HG03439 (cell line): ENCODE measurements at regions not wholly inside any gene's neighbourhood (a gene's known extent, or its start where the extent isn't known, plus 50 kb on each side); places are given as distances from the start of the nearest gene placed in this dataset.

Experiments
- ATAC-seq: cut with Tn5 transposase; IDR thresholded peaks from one replicate; pipeline ENCODE4 v1.9.1; 2021; ENCODE audit warnings: mild to moderate bottlenecking, moderate library complexity; ENCODE audit not compliant: unreplicated experiment

DNA sequence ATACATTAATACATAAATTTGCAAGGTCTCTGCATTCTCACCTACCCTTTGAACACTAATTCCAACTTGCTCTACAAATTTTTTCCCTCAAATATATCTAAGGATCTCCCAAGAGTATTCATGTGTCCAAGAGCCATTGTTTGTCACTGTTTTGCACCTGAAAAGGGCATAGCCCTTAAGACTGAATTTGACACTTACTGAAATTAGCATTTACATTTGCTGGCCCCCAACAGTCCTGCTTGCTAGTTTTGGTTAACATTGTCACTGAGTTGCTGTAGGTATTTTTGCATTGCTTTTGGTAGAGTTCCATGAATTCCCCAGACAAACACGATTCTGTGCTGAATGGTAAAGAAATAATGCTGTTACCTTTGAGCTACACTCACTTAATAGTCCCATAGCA is 57.3 kb downstream of the KCNA4 start:
- ATAC-seq, result no peak

DNA sequence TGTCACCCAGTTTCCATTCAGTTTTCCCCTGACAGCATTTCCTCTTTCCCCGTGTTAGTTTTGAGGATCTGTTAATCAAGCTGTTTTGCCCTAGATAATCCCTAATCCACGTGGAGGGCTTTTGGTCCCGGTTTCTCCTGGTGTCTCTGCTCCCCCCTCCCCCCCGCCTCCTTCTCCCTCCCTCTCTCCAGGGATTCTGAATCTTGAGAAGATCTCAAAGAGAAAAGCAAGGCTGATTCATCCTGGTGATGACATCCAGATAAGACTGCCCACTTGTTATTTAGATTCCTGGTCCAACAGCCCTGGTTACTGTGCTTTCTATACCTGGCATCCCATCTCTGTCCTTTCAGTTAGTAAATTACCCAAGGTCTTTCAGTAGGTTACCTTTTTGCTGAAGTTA is 59.4 kb downstream of the KCNA4 start:
- no peak for ATAC-seq

DNA sequence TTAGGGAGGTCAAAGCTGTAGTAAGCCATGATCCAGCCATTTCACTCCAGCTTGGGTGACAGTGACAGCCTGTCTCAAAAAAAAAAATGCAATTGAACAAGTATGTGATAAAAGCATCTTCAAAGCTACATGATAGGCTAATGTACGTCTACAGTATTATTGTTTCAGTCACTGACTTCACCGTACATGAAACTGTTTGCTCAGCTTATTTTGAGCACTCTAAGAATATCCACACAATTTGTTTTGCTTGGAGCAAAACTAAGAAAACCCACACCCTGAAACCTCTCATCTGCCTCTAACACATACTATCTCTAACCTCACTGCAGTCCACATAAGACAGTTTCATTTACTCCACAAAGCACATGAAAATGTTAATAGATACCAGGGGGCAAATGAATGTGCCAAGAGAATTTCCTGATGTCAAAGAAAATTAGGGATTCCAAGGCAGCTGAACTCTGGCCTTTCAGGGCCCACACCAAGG is 60.7 kb downstream of the KCNA4 start:
- ATAC-seq, result no peak

DNA sequence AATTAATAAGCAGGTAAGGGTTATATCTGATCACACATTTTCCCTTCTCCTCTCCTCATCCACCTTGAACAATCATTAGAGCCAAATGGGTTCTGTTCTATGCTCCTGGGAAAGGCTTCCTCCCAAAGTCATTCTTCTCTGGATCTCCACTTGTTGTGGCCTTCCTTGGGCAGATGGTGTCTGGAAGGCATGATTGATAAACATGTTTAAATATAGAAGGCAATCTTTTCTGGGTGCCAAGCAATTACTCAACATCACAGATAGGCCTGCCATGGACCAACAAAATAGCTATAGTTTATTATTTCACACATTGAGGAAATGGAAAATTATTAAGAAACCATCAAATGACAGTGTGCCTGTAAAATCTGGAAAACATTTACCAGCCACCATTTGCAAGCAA is 73.5 kb downstream of the KCNA4 start:
- no peak for ATAC-seq

DNA sequence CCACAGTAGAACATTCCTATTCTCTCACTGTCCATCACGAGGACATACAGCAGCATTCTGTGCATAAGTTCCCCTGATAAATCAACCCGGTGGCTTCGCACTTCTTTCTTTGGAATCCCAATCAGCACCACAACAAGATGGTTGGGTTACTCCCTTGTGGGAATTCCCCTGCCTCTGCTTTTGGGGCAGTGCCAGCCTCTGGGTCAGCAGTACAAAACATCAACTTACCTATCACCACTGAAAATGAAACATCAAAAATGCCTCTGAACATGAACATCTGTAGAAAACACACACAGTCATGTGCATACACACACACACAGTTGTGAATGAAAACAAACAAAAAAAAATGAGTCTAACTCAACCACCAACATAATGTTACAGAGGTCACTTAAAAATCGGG is 79.3 kb downstream of the KCNA4 start:
- no peak for ATAC-seq

DNA sequence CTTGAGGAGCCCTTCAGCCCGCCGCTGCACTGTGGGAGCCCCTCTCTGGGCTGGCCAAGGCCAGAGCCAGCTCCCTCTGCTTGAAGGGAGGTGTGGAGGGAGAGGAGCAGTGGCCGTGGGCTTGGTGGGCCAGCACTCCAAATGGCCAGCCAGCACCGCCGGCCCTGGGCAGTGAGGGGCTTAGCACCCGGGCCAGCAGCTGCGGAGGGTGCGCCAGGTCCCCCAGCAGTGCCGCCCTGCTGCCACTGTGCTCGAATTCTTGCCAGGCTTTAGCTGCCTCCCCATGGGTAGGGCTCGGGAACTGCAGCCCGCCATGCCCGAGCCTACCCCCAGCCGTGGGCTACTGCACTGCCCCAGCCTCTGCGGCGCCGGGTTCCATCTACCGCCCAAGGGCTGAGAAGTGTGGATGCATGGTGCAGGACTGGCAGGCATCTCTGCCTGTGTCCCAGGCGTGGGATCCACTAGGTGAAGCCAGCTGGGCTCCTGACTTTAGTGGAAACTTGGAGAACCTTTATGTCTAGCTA is 82.7 kb downstream of the KCNA4 start:
- ATAC-seq, result no peak

DNA sequence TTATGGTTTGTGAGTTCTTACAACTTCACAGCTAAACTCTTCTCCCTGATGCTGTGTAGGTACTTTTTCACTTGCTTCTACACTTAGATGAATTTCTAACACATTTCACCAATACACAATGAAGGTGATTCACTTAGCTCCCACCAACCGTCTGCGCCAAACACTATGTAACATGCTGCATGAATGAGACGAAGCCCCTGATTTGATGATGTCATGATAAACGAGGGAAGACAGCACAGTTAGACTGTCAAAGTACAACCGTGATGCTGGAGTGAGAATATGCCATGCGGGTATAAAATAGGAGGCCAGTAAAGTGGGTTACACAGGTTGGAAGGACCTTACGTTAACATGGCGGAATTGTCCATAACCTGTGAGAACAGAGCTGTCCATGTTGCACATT is 100.8 kb downstream of the KCNA4 start:
- ATAC-seq, result no peak

DNA sequence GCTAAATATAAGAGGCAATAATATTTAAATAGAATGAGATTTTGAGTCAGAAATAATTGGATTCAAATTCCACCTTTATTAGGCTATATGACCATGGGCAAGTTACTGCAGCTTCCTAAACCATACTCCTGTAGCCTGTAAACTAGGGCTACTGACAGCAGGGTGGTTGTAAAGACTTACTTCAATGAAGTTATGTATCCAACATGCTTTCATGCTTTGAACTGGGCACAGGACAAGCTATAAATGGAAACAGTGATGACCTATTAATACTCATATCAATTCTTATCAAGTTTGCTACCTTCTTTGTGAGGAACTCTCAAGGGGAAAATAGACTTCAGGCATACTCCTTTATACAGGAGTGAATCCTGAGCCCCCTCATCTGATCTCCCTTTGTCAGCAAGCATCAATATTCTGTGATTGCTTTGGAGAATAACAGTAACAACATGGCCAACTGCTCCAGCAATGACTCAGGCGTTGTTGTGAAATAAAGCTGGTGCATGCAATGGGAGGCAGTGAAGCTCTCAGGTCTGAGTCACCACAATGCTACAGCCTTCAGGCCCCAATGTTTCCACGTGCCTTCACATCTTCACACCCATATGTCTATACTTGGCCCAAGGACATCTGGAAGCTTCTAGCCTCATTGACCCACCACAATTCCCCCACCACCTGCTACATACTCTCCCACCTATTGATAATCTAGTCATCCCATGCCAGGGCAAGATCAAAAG is 102.5 kb downstream of the KCNA4 start:
- ATAC-seq, result no peak

DNA sequence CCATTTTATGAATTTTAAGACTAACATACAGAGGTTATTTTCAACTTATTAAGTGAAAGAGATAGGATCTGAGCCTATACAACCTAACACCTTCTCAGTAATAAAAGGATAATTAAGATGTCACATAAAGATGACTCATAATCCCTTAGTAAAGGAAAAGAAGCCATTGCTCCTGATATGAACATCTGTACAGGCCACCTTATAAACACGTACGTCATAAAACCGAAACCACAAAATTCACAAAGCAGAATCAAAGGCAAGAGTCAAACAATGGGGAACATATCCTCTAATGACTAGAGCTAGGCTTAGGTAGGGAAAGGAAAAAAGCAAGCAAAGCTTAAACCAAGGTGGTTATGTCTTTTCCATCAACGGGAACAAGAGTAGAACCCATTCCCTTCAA is 103.5 kb downstream of the KCNA4 start:
- ATAC-seq, result no peak

DNA sequence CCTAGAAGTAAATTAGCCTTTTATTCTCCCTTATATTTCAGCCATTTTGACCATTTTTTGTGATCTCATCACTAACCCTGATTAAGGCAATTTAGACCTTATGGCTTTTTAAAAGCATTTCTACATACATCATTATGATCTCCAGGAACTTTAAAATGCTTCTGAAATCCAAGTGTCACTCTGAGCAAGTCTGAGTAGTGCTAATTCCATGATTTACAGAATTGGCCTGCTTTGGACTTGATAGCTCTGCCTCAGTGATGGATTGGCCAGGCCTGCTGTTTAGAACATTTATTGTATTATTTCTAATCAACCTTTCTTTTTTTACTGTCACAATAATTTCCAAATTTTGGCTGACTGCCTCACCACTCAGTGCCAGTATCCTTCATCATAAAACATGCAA is 116.4 kb downstream of the KCNA4 start:
- no peak for ATAC-seq

DNA sequence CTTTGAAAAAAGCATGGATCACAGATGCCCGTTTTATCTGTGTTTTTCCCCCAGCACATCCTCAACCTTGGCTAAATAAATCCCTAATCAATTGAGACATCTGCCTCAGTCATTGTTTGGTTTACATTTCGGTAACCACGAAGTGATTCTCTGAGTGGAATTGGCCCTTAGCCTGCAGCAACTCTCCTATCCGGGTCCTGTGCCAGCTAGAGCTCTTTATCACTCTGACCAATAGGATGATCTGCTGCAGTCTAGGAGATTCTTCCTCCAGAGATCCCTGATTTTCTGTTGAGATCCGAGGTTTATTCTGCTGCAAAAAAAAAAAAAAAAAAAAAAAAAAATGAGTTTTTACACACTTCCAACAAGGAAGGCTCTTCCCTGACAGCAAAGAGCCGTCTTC is 137.3 kb downstream of the KCNA4 start:
- no peak for ATAC-seq

DNA sequence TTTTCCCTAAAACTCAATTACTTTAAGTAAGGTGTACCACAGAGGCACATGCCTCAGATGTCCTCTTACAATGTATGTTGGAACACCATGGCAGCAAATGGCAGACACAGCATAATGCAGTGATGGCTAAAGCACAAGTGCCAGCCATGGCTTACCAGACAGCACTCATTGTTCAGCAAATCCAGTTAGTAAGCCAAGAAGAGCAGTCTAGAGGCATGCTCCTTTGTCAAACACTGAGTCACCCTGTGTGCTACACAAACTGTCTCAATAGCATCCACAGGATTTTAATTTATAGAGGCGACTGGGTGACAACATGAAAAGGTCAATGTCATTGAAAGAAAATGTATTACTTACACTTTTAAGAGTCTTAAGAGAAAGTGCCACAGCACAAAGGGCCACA is 140.6 kb downstream of the KCNA4 start:
- no peak for ATAC-seq

DNA sequence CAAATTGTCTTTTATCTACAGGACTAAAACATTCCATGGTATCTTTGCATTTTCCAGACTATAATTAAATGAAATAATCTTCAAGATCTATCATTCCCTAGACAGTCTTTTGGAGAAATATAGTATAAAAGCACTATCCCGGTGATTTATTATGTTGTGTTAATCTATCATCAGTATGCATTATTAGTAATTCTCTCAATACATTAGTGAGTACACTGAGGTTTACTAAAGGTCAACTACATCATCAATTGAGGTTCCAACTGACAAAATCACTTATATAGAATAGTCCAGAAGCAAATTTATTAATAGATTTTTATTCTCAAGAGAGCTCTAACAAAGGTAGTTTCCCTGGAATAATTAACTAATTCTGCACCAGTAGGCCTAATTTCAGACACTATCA is 169.6 kb downstream of the KCNA4 start:
- no peak for ATAC-seq

DNA sequence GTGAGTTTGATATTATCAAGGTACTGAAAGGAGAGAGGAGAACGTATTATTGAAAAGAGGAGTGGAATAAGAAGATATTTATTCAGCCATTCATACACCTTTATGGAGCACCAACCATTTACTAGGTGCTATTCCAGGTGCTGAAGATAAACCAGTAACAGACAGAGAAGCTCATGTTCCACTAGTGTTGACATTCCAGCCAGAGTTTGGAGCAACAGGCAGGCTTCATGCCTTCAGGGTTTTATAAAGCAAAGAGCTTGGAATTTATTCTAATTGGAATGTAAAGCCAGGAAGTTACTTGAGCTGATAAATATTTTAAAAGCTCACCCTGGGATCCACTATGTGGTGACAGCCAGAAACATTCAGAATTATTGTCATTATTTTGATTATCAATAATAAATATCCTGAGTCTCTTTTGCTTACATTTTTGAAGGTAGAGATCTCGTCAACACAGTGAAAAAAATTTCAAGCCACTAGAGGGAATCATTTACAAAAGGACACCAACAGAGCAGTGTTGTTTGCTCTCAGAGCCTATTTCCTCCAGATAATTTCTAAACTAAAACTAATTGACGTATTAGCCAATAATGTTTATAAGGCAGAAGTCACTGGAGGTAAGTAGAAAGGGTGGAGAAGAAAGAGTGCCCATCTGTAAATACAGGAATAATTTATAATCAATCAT is 172.0 kb downstream of the KCNA4 start:
- no peak for ATAC-seq

DNA sequence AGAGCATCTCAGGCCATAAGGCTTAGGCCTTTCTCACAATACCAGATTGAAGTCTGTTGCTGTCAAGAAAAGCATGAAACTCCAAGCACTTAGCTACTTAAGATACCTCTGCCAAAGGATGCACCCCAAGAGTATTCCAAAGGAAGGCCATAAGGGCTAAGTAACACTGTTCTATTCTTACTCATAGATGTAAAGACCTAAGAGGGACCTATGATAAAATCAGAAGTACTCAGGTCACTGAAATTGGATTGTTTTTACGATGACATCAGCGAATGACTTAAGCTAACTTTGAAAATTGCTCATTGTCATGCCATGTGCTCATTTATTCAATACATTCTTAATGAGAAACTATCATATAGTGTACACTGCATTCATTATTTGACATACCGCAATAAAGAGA is 172.8 kb downstream of the KCNA4 start:
- no peak for ATAC-seq

DNA sequence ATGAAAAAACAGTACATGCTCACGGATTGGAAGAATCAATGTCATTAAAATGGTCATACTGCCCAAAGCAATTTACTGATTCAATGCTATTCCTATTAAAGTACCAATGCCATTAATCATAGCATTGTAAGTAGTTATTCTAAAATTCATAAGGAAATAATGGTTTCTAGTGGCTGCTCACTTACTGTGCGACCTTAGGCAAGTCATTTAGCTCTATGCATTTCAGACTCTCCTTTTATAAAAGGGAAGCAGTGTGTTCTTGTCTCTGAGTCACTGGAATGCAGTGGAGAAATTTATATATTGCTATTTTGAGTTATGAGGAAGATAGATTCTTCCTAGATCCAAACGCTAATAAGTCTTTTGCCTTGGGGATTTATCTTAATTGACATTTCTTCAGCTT is 174.8 kb downstream of the KCNA4 start:
- no peak for ATAC-seq

DNA sequence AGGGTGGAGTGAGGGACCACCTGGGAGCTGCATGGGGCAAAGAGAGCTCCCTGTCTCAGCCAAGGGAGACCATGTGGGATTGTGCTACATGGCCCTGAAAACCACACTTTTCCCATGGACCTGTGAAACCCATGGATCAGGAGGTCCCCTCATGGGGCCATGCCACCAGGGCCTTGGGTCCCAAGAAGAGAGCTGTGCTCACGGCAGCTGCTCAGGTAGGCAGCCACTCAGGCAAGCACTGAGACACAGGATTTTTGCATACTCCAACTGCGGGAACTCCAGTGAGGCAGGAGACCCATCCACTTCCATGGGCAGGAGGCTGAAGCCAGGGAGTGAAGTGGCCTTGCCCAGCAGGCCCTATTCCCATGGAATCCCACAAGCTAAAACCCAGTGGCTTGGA is 190.0 kb downstream of the KCNA4 start:
- ATAC-seq, result no peak

DNA sequence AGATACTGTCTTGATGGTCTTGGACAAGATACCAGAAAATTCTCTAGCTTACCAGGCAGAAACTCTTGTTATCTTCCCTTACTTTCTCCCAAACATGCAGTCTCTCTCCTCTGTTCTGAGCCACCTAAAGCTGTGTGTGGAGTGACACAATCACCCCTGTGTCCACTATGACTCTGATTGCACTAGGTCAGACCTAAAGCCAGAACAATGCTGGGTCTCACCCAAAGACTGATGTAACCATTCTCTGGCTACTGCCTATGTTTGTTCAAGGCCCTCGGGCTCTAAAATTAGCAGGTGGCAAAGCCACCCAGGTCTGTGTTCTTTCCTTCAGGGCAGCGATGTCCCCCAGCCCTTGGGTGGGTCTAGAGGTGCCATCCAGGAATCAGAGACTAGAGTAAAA is 200.5 kb downstream of the KCNA4 start:
- ATAC-seq, result no peak

DNA sequence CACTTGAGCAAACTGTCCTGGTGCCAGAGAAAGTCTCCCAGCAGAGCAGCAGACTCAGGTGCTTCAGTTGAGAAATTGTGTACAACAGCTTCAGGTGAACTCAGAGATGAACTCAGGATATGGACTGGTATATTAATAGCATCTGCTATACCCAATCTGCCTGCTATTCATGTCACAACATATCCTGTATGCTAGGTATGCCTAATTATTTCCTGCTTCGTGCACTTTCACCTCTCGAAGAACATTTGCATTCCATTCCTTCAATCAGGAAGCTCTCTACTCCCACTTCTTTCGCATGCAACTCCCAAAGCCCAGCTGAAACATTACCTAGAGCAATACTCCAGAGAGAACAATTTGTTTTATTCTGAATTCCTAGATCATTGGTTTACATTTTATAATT is 207.7 kb downstream of the KCNA4 start:
- no peak for ATAC-seq

DNA sequence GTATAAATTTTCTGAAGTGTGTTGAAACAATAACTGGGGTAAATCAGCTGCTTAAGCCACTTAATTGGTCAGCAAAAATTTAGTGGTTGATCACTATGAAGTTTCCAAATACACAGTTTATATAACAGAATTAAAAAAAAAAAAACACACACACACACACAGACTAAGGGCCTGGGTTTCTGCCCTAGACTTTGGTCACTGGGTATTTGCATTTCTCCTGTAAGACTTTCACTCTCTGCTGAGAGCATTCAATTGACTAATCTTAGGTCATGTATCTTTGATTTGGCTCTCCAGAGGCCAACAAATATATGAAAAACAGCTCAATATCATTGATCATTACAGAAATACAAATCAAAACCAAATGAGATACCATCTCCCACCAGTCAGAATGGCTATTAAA is 214.3 kb downstream of the KCNA4 start:
- no peak for ATAC-seq

DNA sequence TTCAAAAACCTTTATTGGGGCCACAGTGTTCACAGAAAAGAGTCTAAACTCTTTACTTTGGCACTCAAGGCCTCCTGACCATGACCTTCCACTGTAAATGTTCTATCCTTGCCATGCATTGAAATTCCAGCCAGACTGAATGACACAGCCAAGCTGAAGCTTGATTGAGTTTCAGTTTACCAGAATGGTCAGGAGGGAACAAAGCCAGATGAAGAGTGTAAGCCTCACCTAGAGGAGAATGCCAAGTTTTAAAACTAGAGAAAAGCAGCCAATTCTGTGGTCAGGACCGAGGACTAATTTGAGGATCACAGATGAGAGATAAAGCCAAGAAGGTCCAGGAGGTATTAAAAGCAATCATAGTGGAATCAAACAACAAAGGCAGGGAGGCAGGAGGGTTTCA is 215.3 kb downstream of the KCNA4 start:
- no peak for ATAC-seq

DNA sequence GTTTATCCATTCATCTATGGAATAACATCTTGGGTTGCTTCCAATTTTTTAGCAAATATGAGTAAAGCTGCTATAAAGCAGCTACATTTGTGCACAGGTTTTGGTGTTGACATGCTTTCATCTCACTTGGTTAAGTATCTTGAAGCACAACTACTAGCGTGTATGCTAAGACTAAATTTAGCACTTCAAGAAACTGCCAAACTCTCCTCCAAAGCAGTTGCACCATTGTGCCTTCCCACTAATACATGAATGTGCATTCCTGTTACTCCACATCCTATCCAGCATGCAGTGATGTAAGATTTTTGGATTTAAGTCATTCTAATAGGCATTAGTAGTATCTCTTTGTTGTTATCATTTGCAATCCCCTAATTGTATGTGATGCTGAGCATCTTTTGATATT is 230.7 kb downstream of the KCNA4 start:
- no peak for ATAC-seq

DNA sequence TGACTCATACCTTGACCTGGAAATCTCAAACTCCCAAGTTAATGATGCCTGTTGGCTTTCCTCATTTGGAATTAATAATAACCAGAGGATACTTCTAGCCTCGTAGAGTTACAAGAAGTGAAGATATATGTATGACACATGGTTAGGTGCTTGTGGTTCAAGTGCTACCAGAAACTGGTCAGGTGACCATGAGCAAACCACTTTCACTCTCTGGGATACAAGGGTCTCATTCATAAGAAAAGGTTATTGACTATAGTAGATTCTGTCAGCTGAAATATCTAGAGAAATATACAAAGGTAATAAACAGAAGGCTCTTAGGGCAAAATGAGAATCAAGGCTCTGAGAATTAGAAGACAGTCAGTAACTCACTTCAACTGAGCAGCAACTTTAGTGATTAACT is 233.3 kb downstream of the KCNA4 start:
- ATAC-seq, result no peak
